ENCODE measurements at regions not wholly inside any gene's neighbourhood (a gene's known extent, or its start where the extent isn't known, plus 50 kb on each side); places are given as distances from the start of the nearest gene placed in this dataset.

GRCh38 chr5:123830575-123830974, 318.6 kb downstream of the CSNK1G3 start:
- DNase-seq = no peak

DNA sequence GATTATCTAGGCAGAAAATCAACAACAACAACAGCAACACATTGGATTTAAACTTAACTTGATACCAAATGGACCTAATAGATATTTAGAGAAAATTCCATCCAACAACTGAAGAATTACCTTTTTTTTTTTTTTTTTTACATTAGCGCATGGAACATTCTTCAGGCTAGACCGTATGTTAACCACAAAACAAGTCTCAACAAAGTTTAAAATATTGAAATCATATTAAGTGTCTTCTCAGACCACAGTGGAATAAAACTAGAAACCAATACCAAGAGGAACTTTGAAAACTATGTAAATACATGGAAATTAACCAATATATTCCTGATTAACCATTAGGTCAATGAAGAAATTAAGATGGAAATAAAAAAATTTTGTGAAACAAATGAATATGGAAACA, 315.8 kb downstream of the CSNK1G3 start:
- DNase-seq = no peak

DNA sequence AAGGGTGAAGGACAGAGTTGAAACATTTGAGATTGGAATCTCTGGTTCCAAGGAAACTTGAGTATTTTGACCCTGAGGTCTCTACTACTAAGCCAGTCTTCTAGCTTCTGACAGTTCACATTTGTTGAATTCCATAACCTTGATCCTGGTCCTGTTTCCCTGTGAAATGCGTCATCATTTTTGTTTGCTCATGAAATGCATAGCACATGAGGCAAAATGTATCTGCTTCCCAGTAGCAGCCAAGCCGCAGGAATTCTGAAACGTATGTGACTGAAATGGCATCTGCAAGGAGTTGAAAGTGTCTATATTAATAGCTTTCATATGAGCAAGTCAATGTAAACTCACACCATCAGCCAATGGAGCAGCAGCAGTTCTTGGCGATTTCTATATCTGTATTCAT, 307.9 kb downstream of the CSNK1G3 start:
- DNase-seq = no peak

DNA sequence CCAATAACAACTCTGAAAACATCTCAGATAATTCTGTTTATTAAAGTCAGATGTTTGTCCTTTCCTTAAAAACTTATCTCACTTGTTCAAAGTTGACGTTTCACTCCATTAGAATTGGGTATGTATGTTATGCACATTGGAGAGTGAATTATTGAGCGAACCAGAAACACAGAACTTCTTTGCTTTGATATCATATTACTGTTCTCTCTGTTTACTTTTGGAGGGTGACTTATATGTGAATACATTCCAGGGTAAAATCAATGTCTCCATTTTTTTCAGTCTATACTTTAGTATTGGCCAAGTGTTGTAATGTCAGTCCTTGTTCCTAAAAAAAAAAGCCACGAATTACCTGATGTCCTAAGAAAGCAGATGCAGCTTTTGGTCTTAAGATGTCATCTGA, 307.4 kb downstream of the CSNK1G3 start:
- DNase-seq = no peak

DNA sequence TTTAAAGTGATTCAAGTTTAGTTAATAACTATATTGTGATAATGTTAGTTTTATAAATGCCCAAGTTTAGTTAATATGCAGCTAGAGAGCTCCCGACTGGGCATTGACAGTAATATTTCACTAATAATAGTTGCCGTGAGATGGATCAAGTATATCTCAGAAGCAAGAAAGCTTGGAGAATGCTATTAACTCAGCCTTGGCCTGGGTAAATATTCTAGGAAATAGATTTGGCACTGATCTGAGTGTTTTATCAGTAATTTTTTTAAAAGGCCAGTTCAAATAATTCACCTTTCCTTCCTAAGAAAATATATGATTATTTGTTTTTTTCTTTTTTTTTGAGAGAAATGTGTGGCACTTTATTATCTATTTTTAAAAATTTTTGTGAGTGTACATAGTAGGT, 305.3 kb downstream of the CSNK1G3 start:
- no peak for DNase-seq

DNA sequence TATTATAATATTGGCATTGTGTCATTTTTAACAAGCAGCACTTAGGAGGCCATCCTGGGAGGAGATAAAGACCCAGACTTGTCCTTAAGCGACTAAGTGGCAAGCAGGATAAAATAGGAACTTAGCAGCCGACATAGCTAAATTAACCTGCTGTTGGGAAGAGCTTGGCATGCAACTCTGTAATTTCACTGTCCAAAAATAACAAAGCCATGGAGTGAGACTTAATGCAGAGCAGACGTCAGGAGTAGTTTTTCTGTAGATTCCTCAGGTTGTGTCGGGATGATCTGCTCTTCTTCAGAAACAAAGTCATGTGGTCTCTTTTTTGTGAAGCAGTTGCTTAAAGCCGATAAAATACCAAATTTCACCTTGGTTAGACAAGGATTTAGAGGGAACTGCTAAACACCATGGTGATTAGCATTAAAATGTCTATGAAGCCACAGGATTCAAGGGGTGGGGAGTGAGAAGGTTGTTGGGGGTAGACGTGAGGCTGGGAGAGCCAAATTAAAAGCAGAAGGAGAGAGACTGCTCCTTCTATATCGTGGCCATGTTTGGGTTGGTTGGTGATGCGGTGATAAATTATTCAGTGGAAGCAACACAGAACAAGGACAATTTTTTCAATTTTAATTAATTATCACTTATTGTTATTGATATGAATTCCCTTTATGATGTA, 303.0 kb downstream of the CSNK1G3 start:
- DNase-seq = no peak

DNA sequence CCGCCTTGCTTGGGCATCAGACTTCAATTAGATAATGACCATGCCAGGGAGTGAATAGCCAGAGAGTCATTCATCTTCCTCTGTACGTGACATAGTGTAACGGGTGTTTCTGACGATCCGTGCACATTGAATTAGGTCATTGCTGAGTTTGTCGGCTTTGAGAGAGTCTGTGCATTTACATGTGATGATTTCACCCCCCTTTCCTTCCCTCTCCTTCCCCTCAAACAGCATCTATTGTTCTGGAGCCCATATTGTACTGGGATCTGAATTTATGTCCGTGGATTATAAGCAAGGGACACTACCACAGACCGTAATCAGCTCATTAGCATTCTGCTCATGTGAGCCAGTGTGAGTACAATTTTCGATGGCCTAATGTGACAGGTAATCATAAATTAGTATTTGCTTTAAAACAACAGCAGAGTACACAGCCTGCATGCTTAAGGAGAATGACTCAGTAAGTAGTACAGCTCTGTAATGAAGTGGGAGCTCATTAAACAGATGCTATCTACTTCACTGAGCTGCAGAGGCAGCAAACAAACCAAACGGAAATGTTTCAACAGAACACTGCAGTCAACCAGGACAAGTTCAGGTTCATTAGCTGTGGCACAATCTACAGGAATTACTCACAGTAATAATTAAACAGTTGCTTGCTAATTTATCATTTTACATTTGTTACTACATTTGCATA, 302.1 kb downstream of the CSNK1G3 start:
- DNase-seq = no peak

DNA sequence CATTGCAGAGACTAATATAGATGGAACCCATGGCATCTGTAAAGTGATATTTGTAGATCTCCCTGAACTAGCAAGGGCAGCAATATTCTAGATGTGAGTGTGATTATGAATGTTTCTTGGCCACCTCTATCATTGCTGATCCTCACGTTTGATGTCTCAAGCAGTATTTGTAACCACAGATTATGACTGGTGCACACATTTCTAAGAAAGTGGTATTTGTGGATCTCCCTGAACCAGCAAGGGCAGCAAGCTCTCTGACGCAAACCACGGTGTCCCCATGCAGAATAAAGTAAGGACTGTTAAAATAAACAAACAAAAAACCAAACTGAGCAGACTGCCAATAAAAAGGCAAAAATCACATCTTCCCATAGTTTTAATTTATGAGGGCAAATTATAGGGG, 301.3 kb downstream of the CSNK1G3 start:
- no peak for DNase-seq

DNA sequence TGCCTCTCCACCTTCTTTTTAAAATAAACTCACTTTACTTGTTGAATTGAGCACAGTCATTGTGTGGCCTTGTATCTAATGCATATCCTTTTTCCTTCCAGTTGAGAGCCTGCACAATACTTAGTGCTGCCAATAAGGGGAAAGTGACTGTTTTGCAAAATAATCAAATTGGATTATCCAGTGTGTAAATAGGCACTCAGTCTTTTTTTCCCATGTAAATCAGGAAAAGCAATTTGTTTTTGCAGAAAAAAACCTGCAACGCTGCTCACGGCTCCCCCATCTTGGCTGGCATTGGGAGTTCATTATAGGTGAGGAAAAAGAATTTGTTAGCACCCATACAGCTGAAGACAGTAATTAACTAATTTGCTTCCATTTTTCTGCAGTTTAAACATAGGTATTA, 299.9 kb downstream of the CSNK1G3 start:
- no peak for DNase-seq

- DNase-seq = no peak
These were observed 298.9 kb downstream of the CSNK1G3 start for GRCh38 chr5:123810746-123811340.

- DNase-seq = no peak
These were observed 298.3 kb downstream of the CSNK1G3 start for GRCh38 chr5:123810253-123810652.

DNA sequence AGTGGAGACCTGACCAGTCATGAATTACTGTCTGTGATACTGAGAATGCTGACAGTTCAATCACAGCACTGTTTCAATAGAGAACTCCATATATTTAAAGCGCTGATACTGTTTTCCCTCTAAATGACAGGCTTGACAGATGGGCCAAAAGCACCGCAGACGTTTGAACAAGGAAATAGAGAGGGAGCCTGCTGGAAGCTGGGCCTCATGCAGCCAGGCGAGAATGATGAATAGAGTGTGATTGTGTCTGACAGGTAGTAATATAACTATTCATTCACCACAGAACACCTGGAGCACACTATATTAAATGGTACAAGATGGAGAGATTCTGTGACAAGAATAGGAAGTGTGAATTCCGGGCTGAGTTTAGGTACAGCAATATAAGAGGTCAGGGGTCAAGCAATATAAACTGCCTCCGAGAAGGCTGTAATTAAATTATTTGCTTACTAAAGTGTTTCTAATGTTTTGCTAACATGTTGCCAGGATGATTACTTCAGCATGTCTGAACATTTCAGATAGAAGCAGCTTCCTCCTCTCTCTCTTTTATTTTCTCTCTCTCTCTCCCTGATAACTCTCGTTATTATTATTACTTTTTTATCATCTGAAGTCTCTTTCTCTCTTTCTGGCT, 297.7 kb downstream of the CSNK1G3 start:
- no peak for DNase-seq

GRCh38 chr5:123808461-123809380, 296.7 kb downstream of the CSNK1G3 start:
- DNase-seq = no peak

- no peak for DNase-seq
These were observed 295.4 kb downstream of the CSNK1G3 start for GRCh38 chr5:123807177-123807945.

DNA sequence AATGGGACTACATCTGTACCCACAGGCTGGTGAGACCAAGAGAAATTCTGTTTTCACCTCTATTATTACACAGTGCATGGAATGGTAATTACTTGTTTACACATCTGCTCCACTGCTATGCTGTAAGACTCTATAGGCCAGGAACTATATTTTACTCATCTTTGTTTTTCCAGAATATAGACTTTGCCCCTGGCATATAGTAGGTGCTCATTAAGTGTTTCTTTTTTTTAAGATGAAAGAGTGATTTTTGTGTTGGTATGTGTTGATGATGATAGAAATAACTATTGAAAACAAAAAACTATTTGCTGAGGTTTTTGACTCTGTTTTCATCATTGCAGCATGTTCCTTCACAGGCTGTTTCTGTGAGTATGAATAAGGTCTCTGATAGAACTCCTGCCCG, 294.7 kb downstream of the CSNK1G3 start:
- DNase-seq = no peak

- DNase-seq = no peak
These were observed 293.3 kb downstream of the CSNK1G3 start for GRCh38 chr5:123805300-123805699.

- DNase-seq = no peak
These were observed 291.4 kb downstream of the CSNK1G3 start for GRCh38 chr5:123803359-123803758.

- no peak for DNase-seq
These were observed 290.4 kb downstream of the CSNK1G3 start for GRCh38 chr5:123802298-123802951.

DNA sequence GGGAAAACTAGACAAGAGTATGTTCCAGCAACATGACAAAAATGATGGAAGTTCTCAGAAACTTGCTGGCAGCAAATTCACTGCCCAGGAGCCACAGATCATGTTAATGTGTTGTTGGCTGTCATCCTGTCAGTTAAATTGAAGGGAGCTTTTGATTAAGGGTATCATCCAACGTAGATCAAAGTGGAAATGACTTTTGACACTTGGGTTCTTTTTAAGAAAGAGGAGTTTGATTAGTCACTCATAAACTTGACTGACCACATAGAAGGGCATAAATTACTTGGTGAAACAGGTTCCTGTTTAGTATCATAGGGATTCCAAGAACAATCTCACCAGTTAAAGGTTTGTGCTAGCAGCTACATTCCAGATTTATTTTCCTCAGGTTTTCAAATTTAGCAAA, 288.7 kb downstream of the CSNK1G3 start:
- no peak for DNase-seq

DNA sequence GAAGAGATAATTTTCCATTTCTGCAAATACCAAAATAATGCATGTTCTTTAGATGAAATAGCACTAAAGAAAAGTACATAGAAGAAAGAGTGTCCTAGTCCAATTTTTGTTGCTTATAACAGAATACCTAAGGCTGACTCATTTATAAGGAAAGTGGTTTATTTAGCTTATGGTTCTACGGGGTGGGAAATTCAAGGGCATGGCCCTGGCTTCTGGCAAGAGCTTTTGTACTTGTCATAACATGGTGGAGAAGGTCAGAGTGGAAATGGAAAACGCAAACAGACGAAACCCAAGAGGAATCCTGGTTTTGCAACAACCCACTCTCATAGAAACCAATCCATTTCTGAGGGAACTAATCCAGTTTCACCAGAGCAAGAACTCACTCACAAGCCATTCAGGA, 283.7 kb downstream of the CSNK1G3 start:
- DNase-seq = no peak

GRCh38 chr5:123790226-123790625, 278.2 kb downstream of the CSNK1G3 start:
- no peak for DNase-seq

Measured in effector CD8-positive, alpha-beta T cell (primary cell).